DOHH2 (cell line): ENCODE measurements at regions not wholly inside any gene's neighbourhood (a gene's known extent, or its start where the extent isn't known, plus 50 kb on each side); places are given as distances from the start of the nearest gene placed in this dataset.

Source experiments
- H3F3A ChIP-seq: fragments of 200-600 bp; sonication (generic), shearing (Covaris generic); 2 replicates; pipeline ENCODE4 v1.6.0; 2016; ENCODE audit warnings: antibody characterized with exemption, mild to moderate bottlenecking; ENCODE audit not compliant: control insufficient read depth, insufficient read depth
- H3K27ac ChIP-seq: fragments of 200-600 bp; sonication (generic); 2 replicates; pipeline ENCODE4 v1.5.1; 2014; ENCODE audit warnings: low read depth, mild to moderate bottlenecking, low read length, moderate library complexity
- H3K27me3 ChIP-seq: fragments of 200-600 bp; sonication (generic); 2 replicates; pipeline ENCODE4 v1.6.1; 2014; ENCODE audit warnings: mild to moderate bottlenecking, low read length, mixed read lengths; ENCODE audit not compliant: control insufficient read depth
- H3K36me3 ChIP-seq: fragments of 200-600 bp; sonication (generic); 2 replicates; pipeline ENCODE4 v1.6.1; 2014; ENCODE audit warnings: mild to moderate bottlenecking, low read length, moderate library complexity, mixed read lengths; ENCODE audit not compliant: control insufficient read depth
- H3K4me1 ChIP-seq: fragments of 200-600 bp; sonication (generic); 2 replicates; pipeline ENCODE4 v1.6.1; 2014; ENCODE audit warnings: mild to moderate bottlenecking, low read length, mixed read lengths; ENCODE audit not compliant: control insufficient read depth
- H3K4me2 ChIP-seq: fragments of 200-600 bp; sonication (generic); 2 replicates; pipeline ENCODE4 v1.6.0; 2014; ENCODE audit warnings: mild to moderate bottlenecking, low read length, moderate library complexity
- H3K4me3 ChIP-seq: fragments of 200-600 bp; sonication (generic); 2 replicates; pipeline ENCODE4 v1.5.1; 2014; ENCODE audit warnings: mild to moderate bottlenecking, low read length, mixed read lengths
- H3K79me2 ChIP-seq: fragments of 200-600 bp; sonication (generic); 2 replicates; pipeline ENCODE4 v1.6.1; 2014; ENCODE audit warnings: mild to moderate bottlenecking, low read length, mixed read lengths; ENCODE audit not compliant: control insufficient read depth
- H3K9me2 ChIP-seq: fragments of 200-600 bp; sonication (generic); replicated peaks from 2 replicates; pipeline ENCODE4 v1.6.1; 2014; ENCODE audit warnings: mild to moderate bottlenecking, low read length, mixed read lengths; ENCODE audit not compliant: control insufficient read depth
- H3K9me3 ChIP-seq: fragments of 200-600 bp; sonication (generic); 2 replicates; pipeline ENCODE4 v1.6.1; 2014; ENCODE audit warnings: antibody characterized with exemption, low read length, mixed read lengths; ENCODE audit not compliant: control insufficient read depth, insufficient read depth
- H4K20me1 ChIP-seq: fragments of 200-600 bp; sonication (generic); 2 replicates; pipeline ENCODE4 v1.6.0; 2014; ENCODE audit warnings: low read depth, mild to moderate bottlenecking, antibody characterized with exemption, low read length, moderate library complexity; ENCODE audit not compliant: control insufficient read depth, insufficient read depth
- EZH2phosphoT487 ChIP-seq: fragments of 200-600 bp; sonication (generic); IDR thresholded peaks from 2 replicates; pipeline ENCODE4 v1.6.1; 2017; ENCODE audit warnings: borderline replicate concordance, mild to moderate bottlenecking, antibody characterized with exemption, low read length, moderate library complexity, mixed read lengths
- TF ChIP-seq, protein P1 (sequence below): fragments of 200-600 bp; sonication (generic); IDR thresholded peaks from one replicate; pipeline ENCODE4 v1.5.1; 2014; ENCODE audit warnings: antibody characterized with exemption, mild to moderate bottlenecking, low read depth, low read length; ENCODE audit not compliant: poor library complexity, severe bottlenecking

DNA sequence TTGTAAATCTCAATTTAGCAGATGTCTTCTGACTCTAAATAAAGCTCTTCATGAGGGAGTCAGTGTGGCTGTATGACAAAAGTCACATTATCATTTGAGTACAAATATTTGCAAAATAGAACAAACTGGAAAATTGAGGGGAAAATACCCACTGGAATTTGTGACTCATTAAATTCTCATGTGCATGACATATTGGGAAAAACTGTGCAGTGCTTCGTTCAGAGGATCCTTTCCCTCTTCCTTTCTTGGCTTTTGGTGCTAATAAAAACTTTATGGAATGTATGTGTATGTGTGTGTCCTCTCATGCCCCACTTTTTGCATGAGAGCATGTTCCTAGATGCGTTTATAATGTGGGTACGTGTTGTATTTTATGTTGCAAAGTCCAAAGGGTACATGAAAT is 267.8 kb downstream of the KTN1 start:
- Histone ChIP-seq H3K27me3 (no peaks in the 10 kb centered on the region), H3F3A (no peaks in the 10 kb centered on the region), H3K4me1 (no peaks in the 10 kb centered on the region), H3K9me2 (no peaks in the 10 kb centered on the region), H3K79me2 (no peaks in the 10 kb centered on the region), H3K9me3 (no peaks in the 10 kb centered on the region), H3K36me3 (no peaks in the 10 kb centered on the region), H3K4me3 (no peak overlapping the region), H4K20me1 (no peaks in the 10 kb centered on the region), H3K4me2 (no peak overlapping the region), H3K27ac (no peak overlapping the region)
- TF ChIP-seq, protein P1, sequence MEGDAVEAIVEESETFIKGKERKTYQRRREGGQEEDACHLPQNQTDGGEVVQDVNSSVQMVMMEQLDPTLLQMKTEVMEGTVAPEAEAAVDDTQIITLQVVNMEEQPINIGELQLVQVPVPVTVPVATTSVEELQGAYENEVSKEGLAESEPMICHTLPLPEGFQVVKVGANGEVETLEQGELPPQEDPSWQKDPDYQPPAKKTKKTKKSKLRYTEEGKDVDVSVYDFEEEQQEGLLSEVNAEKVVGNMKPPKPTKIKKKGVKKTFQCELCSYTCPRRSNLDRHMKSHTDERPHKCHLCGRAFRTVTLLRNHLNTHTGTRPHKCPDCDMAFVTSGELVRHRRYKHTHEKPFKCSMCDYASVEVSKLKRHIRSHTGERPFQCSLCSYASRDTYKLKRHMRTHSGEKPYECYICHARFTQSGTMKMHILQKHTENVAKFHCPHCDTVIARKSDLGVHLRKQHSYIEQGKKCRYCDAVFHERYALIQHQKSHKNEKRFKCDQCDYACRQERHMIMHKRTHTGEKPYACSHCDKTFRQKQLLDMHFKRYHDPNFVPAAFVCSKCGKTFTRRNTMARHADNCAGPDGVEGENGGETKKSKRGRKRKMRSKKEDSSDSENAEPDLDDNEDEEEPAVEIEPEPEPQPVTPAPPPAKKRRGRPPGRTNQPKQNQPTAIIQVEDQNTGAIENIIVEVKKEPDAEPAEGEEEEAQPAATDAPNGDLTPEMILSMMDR, result no peak
- TF ChIP-seq EZH2phosphoT487, result no peak

DNA sequence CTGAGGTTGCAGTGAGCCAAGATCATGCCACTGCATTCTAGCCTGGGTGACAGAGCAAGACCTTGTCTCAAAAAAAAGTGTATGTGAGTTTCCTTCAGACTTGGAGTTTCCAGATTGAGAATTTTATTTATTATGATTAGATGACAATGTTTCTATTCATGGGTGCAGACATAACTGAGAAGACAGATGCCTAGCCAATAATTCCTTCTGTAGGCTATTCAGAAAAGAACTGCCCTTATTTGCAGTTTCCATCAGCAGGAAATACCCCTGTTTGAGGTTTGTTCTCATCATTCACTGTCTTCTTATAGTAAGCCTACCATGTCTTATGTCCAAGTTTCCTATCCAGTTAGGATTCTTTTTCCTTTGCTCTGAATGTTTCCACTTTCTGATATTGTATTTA is 269.0 kb downstream of the KTN1 start:
- no peak for TF ChIP-seq EZH2phosphoT487
- TF ChIP-seq, protein P1, result no peak

DNA sequence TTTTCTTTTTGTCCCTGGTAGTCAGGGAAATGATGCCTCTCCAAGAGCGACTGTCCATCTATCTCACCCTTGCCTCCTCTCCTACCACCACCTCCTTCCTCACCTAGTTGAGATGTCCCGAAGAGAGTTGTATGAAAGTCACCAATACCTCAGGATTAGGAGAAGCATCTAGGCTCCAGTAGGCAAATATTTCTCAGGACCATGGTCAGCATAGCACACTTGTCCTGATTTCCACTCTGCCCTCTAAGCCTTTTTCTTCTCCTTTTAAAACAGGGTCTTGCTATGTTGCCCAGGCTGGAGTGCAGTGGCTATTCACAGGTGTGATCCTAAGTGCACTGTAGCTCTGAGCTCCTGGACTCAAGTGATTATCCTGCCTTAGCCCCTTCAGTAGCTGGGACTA is 268.4 kb upstream of the PELI2 start:
- Histone ChIP-seq H3F3A (no peaks in the 10 kb centered on the region), H3K27me3 (no peaks in the 10 kb centered on the region), H3K9me3 (no peaks in the 10 kb centered on the region), H3K9me2 (no peaks in the 10 kb centered on the region), H3K79me2 (no peaks in the 10 kb centered on the region), H3K27ac (no peak overlapping the region), H4K20me1 (no peaks in the 10 kb centered on the region), H3K4me1 (no peaks in the 10 kb centered on the region), H3K4me2 (no peak overlapping the region), H3K4me3 (no peak overlapping the region), H3K36me3 (no peaks in the 10 kb centered on the region)
- TF ChIP-seq, protein P1, result no peak
- TF ChIP-seq EZH2phosphoT487, result no peak

More for the DNA sequence above, 269.0 kb downstream of the KTN1 start:
- H3K4me2 ChIP-seq, result no peak overlapping the region
- no peak overlapping the region for H3K4me3 ChIP-seq
- no peaks in the 10 kb centered on the region for H3K36me3 ChIP-seq
- H4K20me1 ChIP-seq, result no peaks in the 10 kb centered on the region
- no peaks in the 10 kb centered on the region for H3K27me3 ChIP-seq
- no peaks in the 10 kb centered on the region for H3F3A ChIP-seq
- no peaks in the 10 kb centered on the region for H3K9me2 ChIP-seq
- H3K79me2 ChIP-seq, result no peaks in the 10 kb centered on the region
- no peak overlapping the region for H3K27ac ChIP-seq
- no peaks in the 10 kb centered on the region for H3K4me1 ChIP-seq
- H3K9me3 ChIP-seq, result no peaks in the 10 kb centered on the region

DNA sequence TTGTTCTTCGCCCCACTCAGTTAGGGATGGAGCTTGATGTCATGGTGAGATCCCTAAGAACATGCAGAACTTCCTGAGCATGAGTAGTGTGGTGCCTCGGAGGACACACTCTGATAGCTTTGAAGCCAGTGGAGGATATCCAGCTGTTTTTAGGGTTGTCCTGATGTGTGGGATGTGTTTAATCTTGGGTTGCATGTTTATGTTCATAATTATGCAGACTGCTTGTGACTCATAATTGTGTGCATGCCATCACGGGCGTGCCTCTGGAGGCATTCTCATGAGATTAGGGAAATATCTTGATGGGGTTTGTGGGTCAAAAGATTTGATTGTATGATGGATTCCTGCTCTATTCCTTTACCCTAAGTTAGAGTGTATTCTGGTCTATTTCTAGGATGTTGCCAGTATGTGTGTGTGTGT is 267.4 kb upstream of the PELI2 start:
- Histone ChIP-seq H3K9me3 (no peaks in the 10 kb centered on the region), H3K79me2 (no peaks in the 10 kb centered on the region), H3K27ac (no peak overlapping the region), H3K9me2 (no peaks in the 10 kb centered on the region), H4K20me1 (no peaks in the 10 kb centered on the region), H3K4me1 (no peaks in the 10 kb centered on the region), H3K36me3 (no peaks in the 10 kb centered on the region), H3K4me2 (no peak overlapping the region), H3K27me3 (no peaks in the 10 kb centered on the region), H3F3A (no peaks in the 10 kb centered on the region), H3K4me3 (no peak overlapping the region)
- no peak for TF ChIP-seq EZH2phosphoT487
- TF ChIP-seq, protein P1, result no peak
